Activated T-cell treated with anti-CD3 and anti-CD28 coated beads, Interleukin-2, amount 50 U/mL, for 4 hours (primary cell): ENCODE measurements at regions not wholly inside any gene's neighbourhood (a gene's known extent, or its start where the extent isn't known, plus 50 kb on each side); places are given as distances from the start of the nearest gene placed in this dataset.

Experiments
- ATAC-seq, 2 donors: fragments of 200-7000 bp; cut with Tn5 transposase; one replicate each; pipeline ENCODE4 v1.10.0; 2021
- DNase-seq: peaks from one replicate; pipeline ENCODE4 v3.0.0-alpha.2; 2020
- H3K27me3 Mint-ChIP-seq: one replicate; pipeline ENCODE4 v1.8.0; 2021; ENCODE audit warnings: low read depth, mixed read lengths
- H3K36me3 Mint-ChIP-seq: one replicate; pipeline ENCODE4 v1.8.0; 2022; ENCODE audit warnings: mixed read lengths; ENCODE audit not compliant: insufficient read depth
- H3K4me1 Mint-ChIP-seq: one replicate; pipeline ENCODE4 v1.8.0; 2021; ENCODE audit warnings: low read depth, mixed read lengths
- H3K4me3 Mint-ChIP-seq: one replicate; pipeline ENCODE4 v1.8.0; 2021; ENCODE audit warnings: mild to moderate bottlenecking, moderate library complexity, mixed read lengths
- H3K9me3 Mint-ChIP-seq: one replicate; pipeline ENCODE4 v1.8.0; 2021; ENCODE audit warnings: mixed read lengths

DNA sequence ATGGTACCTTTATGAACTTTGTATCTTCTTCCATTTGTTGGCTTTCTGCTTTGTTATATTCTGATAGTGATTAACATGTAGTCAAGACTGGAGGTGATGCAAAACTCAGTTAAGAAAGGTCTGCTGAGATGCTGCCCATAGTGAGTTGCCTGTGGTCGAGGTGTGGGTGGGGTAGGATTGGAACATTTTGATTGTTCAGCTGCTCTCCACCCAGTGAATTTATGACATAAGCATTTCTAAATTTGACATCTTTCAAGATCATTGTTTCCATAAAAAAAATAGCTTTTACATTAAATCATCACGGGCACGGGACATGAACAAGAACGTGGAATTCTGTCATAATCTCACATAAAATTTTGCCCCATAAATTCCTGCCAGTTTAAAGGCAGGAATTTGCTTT lies 146.6 kb upstream of the POU3F2 start:
- DNase-seq (no peak), ATAC-seq (no peak)
- Mint-ChIP-seq H3K9me3 (no peaks in the 10 kb centered on the region), H3K36me3 (no peaks in the 10 kb centered on the region), H3K4me3 (no peak overlapping the region), H3K4me1 (no peaks in the 10 kb centered on the region), H3K27me3 (no peaks in the 10 kb centered on the region)

DNA sequence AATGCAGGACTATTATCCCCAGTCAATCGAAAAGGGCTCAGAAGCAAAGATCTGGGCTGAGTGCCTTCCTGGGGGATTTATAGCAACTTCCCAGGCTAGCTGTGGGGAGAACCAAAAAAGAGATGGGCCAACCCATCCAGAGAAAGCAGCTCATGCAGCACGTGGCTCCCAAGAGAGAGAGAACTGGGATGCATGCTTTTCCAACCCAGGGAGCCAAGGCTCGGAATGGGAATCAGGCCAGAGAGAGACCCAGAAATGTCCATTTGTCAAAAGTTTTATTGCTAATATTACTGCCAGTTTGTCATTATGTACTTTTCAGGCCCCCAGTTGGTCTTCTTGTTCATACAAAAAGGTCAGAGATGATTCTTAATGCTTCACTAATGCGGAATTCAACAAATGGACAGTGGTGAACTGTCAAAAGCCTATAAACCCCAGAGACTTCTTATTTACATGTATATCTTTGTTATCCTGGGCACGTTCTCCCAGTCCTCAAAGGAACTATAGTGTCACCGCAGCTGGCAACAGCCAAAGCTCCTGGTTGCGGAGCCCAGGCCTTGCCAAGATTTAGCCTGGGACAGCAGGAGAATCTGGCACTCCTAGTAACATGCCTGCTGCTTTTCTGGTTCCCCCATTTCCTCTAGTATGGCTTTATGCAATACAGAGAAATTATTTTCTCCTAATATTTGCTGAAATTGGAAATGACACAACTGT lies 139.1 kb upstream of the POU3F2 start:
- Mint-ChIP-seq H3K4me3 (no peak overlapping the region), H3K36me3 (no peaks in the 10 kb centered on the region), H3K27me3 (no peaks in the 10 kb centered on the region), H3K9me3 (no peaks in the 10 kb centered on the region), H3K4me1 (no peaks in the 10 kb centered on the region)
- no peak for ATAC-seq
- DNase-seq: no peak

DNA sequence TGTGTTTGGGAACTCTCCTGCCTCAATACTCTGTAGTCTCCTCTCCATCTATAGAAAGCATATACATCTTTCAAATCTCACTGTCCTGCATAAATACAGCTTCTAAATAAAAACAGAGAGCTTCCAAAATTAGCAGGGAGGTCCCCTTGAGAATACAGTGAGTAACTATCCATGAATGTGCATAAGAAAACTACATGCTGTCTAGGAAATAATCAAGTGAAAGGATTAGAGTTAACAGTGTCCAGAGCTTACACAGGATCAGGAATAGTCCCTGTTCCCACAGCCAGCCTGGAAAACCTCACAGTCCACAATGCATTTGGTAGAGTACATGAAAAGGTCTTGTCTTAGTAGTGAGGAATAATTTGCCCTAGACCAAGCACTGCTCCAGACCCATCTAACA lies 123.0 kb upstream of the POU3F2 start:
- no peaks in the 10 kb centered on the region for H3K9me3 Mint-ChIP-seq
- no peaks in the 10 kb centered on the region for H3K4me1 Mint-ChIP-seq
- ATAC-seq (no peak), DNase-seq (no peak)
- no peaks in the 10 kb centered on the region for H3K36me3 Mint-ChIP-seq
- H3K27me3 Mint-ChIP-seq: peaks cover 2% of the 10 kb centered on the region
- no peak overlapping the region for H3K4me3 Mint-ChIP-seq

DNA sequence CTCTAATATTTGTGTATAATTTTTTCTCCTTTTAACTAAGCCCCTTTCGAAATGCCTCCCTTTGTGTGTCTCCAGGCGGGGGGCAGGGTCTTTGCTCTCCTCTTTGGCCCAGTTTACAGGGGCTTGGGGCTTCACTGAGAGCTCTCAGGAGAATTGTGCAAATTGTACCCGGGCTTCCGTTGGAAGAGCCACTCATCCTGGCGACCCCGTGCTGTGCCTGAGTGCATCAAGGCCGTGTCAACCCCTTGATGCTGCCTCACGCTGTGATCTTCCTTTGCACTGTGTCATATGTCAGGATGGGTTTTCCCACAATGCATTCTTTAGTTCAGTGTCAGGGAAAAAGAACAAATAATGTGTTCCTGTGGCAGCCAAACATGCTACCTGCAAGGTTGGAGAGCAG lies 118.0 kb upstream of the POU3F2 start:
- ATAC-seq: no peak
- peaks cover 11% of the 10 kb centered on the region for H3K27me3 Mint-ChIP-seq
- no peaks in the 10 kb centered on the region for H3K4me1 Mint-ChIP-seq
- no peak for DNase-seq
- H3K4me3 Mint-ChIP-seq: no peak overlapping the region
- no peaks in the 10 kb centered on the region for H3K36me3 Mint-ChIP-seq
- no peaks in the 10 kb centered on the region for H3K9me3 Mint-ChIP-seq

DNA sequence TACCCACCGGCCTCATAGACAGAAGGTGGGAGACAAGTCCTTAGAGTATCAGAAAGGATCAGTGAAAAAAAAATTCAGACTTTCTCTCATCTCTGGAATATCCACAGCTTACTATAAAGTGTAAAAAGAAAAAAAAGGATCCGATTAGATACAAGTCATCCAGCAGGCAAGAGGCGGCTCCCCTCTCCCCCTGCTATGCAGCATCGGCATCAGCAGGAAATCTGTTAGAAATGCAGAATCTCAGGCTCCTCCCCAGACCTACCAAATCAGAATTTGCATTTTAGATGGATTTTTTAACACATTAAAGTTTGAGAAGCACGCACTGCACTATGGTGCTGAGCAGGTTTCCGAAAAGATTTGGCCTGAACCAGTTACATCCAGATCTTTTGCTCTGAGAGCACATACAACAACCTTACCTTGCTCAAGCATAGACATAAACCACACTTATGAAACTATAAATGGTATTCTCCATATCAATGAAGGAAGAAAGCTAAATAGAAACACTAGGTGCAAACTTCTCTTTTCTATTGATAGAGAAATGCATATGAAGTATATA lies 117.0 kb upstream of the POU3F2 start:
- H3K4me3 Mint-ChIP-seq: no peak overlapping the region
- no peak for ATAC-seq
- no peaks in the 10 kb centered on the region for H3K36me3 Mint-ChIP-seq
- H3K9me3 Mint-ChIP-seq: no peaks in the 10 kb centered on the region
- no peaks in the 10 kb centered on the region for H3K4me1 Mint-ChIP-seq
- DNase-seq: no peak
- H3K27me3 Mint-ChIP-seq: peaks cover 11% of the 10 kb centered on the region

DNA sequence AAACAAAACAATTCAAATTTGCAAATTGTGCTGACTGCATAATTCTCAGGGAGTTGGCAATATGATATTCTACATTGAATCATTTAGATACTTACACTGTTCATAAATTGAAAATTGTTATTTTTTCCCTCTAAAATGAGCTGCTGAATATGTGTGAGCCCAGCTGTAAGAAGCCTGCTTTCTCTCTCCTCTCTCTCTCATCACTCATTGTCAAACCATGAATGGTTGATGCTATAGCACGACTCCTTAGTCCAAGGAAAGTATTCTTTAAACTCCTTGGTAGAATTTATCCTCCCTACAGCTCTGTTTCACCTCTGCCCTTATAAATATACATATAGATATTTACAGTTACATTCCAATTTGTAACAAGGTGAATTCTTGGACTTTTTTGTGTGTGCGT lies 116.4 kb upstream of the POU3F2 start:
- no peaks in the 10 kb centered on the region for H3K9me3 Mint-ChIP-seq
- no peaks in the 10 kb centered on the region for H3K4me1 Mint-ChIP-seq
- H3K4me3 Mint-ChIP-seq: no peak overlapping the region

DNA sequence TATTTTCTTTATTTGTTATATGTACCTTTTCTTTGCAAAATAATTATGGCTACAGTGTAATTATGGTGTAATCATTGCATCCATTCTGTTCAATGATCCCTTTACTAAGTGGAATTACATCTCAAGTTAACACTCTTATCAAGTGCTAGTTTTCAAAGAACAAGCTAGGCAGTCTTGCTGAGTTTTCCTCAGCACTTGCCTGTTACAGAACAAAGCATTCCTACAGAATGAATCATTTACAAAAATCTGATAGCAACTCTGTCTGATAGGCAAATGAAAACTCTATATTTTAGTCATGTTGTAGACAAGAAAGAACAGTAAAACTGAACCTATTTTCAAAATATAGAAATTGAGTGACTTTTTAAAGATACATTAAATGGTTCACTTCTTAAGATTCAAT lies 109.8 kb upstream of the POU3F2 start:
- ATAC-seq: no peak
- H3K4me1 Mint-ChIP-seq: no peaks in the 10 kb centered on the region

More for the DNA sequence above, 116.4 kb upstream of the POU3F2 start:
- Mint-ChIP-seq H3K36me3 (no peaks in the 10 kb centered on the region), H3K27me3 (peaks cover 11% of the 10 kb centered on the region)
- ATAC-seq: no peak
- no peak for DNase-seq

DNA sequence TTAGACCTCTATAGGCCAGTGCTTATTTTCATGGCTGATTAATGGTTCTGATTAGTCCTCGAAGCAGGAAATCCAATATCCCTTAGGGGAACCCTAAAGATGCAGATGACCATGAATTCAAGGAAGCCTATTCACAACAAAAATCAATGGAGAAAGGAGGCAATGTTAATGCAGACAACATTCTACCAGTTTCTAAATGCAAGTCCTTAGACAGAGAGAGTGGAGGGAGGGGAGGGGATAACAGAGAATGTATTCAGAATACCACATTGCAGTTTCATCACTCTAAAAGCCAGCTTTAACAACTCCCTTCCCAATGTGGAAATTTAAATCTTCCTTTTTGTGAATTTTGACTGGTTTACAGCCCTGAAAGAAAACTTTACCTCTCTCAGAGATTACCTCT lies 87.1 kb upstream of the POU3F2 start:
- no peaks in the 10 kb centered on the region for H3K9me3 Mint-ChIP-seq
- H3K4me3 Mint-ChIP-seq: no peak overlapping the region
- no peaks in the 10 kb centered on the region for H3K27me3 Mint-ChIP-seq
- no peak for DNase-seq
- H3K36me3 Mint-ChIP-seq: no peaks in the 10 kb centered on the region
- ATAC-seq: no peak
- H3K4me1 Mint-ChIP-seq: no peaks in the 10 kb centered on the region

More for the DNA sequence above, 109.8 kb upstream of the POU3F2 start:
- Mint-ChIP-seq H3K9me3 (peaks cover 4% of the 10 kb centered on the region), H3K4me3 (no peak overlapping the region), H3K36me3 (no peaks in the 10 kb centered on the region), H3K27me3 (peaks cover 2% of the 10 kb centered on the region)
- no peak for DNase-seq

DNA sequence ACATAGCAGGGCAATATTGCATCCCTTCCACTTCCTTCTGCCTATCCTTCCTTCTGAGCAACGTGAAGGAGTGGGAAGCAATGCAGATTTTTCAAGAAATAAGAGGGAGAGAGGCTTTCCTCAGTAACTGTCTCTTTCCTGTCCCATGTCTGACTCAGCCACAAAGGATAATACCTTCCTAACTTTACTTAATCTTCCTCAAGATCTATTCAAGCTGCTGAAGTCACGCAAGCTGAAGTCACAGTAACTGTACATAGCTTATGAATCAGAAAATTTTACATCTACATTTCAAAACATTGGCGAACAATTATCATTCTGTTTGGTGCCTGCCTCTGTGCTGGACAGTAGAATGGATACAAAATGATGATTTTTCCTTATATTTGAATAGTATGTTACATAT lies 86.4 kb upstream of the POU3F2 start:
- Mint-ChIP-seq H3K36me3 (no peaks in the 10 kb centered on the region), H3K27me3 (no peaks in the 10 kb centered on the region), H3K4me1 (no peaks in the 10 kb centered on the region), H3K4me3 (no peak overlapping the region), H3K9me3 (peaks cover 3% of the 10 kb centered on the region)
- no peak for ATAC-seq
- DNase-seq: no peak

DNA sequence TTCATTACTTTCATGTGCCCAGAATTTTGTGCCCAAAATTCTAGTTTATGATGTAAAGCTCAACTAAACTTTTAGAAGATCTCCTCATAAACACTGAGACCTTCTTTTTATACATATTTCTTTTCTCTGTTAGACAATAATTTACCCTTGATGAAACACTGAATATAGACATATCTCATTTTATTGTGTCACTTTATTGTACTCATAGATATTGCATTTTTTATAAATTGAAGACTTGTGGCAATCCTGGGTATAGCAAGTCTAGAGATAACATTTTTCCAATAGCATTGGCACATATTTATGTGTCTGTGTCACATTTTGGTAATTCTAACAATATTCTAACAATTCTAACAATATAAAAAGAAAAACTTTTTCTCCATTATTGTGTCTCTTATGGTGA lies 74.9 kb upstream of the POU3F2 start:
- Mint-ChIP-seq H3K9me3 (no peaks in the 10 kb centered on the region), H3K4me1 (peaks cover 4% of the 10 kb centered on the region), H3K36me3 (no peaks in the 10 kb centered on the region), H3K4me3 (no peak overlapping the region), H3K27me3 (peaks cover 7% of the 10 kb centered on the region)
- no peak for DNase-seq
- ATAC-seq: no peak

DNA sequence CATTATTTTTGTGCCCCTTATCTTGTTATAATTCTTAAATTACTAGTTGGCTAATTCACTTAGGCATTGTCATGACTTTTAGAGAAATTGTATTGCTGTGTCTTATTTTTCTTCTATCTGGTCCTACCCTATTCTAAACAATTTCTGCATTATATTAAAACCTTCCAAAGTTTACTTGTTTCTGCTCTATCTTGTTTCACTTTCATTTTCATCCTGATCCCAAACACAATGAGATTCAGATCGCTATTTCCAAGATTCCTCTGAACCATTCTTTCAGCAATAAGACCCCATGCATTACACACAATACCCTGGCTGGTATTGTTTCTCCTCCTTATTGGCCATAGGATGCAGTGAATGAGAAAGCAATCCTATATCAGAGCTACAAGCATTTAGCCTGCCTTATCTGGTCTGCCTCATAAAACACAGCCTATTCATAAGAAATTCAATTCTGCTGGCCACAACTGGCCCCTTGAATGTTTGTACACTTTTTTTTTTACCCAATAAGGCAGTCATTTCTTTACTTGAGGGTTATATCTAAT lies 69.9 kb upstream of the POU3F2 start:
- Mint-ChIP-seq H3K27me3 (peaks cover 10% of the 10 kb centered on the region), H3K4me1 (peaks cover 5% of the 10 kb centered on the region), H3K36me3 (no peaks in the 10 kb centered on the region), H3K4me3 (peak overlapping the region; percentile 61), H3K9me3 (no peaks in the 10 kb centered on the region)
- no peak for ATAC-seq
- DNase-seq: no peak

DNA sequence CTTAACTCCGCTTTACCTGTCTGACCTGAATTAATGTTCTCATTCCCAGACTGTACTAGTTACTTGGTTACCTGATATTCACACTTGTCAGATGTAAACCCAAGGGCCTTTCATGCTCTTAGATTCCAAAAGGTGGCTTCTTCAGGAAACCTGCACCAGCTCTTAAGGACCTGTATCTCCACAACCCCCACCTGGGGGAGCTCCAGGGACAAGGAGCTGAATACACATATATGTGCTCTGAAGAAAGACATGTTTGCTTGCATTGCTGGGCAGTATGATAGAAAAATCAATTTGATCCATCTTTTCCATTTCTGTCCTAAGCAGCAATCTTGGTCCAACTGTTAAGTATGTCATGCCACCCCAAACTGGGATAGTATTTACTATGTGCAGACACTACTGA lies 64.8 kb upstream of the POU3F2 start:
- no peaks in the 10 kb centered on the region for H3K9me3 Mint-ChIP-seq
- H3K4me1 Mint-ChIP-seq: no peaks in the 10 kb centered on the region
- no peak overlapping the region for H3K4me3 Mint-ChIP-seq
- H3K27me3 Mint-ChIP-seq: peaks cover 6% of the 10 kb centered on the region
- no peak for ATAC-seq
- H3K36me3 Mint-ChIP-seq: no peaks in the 10 kb centered on the region
- DNase-seq: no peak

DNA sequence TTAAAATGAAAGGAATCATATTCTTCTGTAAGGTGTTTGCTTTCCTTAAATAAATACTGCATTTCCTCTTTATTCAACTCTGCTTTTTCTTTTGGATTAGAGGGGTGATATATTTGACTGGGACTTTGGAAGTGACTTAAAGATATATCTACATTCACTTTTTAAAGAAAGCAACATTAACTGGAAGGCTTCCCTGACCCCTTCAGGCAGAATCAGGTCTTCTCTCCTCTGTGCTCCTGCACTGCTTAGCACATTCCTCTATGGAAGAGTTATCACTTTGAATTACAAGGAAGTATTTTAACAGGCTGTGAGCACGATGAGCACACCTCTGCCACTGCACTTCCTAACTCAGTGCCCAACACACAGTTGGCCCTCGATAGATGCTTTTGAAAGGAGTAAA lies 59.2 kb upstream of the POU3F2 start:
- H3K27me3 Mint-ChIP-seq: peaks cover 14% of the 10 kb centered on the region
- no peaks in the 10 kb centered on the region for H3K9me3 Mint-ChIP-seq

DNA sequence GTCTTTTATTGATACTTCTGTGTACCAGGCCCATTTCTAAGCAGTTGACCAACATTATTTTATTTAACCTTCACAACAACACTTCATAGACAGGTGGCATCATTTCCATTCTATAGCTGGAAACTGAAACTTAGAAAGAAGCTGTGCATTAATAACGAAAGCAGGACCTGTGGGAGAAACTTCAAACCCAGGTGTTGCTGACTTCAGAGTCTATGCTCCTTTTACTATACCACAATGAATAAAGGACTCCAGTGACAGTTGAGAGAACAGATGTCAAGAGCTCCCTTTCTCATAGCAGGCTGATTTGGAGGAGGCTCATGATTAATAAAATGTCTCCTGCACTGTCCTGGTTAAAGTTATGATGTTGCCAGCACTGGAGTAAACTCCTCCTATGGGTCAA lies 56.6 kb upstream of the POU3F2 start:
- no peaks in the 10 kb centered on the region for H3K4me1 Mint-ChIP-seq
- peak; percentile 25 to 40 for ATAC-seq
- no peak overlapping the region for H3K4me3 Mint-ChIP-seq
- peaks cover 14% of the 10 kb centered on the region for H3K27me3 Mint-ChIP-seq
- no peaks in the 10 kb centered on the region for H3K9me3 Mint-ChIP-seq
- H3K36me3 Mint-ChIP-seq: no peaks in the 10 kb centered on the region
- DNase-seq: no peak

More for the DNA sequence above, 59.2 kb upstream of the POU3F2 start:
- Mint-ChIP-seq H3K4me1 (no peaks in the 10 kb centered on the region), H3K4me3 (no peak overlapping the region), H3K36me3 (no peaks in the 10 kb centered on the region)
- DNase-seq (no peak), ATAC-seq (no peak)

DNA sequence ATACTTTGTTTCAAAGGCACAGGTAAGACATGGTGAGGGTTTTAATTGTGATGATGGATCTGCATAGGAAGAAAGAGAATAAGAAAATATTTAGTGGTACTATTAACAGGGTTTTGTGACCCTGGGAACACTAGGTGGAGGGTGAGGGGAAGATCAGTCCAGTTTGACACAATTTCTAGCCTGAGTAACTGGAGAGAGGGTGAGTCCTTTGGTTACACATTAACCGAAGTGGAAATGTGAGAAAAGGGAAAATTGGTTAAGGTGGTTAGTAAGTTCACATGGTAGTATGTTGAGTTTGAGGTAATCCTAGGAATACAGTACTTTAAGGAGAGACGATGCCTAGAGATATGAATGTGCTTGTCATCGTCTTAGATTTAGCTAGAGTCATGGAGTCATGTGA lies 54.8 kb upstream of the POU3F2 start:
- no peaks in the 10 kb centered on the region for H3K9me3 Mint-ChIP-seq
- H3K27me3 Mint-ChIP-seq: peaks cover 22% of the 10 kb centered on the region
- ATAC-seq (no peak), DNase-seq (no peak)
- no peaks in the 10 kb centered on the region for H3K36me3 Mint-ChIP-seq
- H3K4me3 Mint-ChIP-seq: no peak overlapping the region
- no peaks in the 10 kb centered on the region for H3K4me1 Mint-ChIP-seq
